ENCODE measurements at regions not wholly inside any gene's neighbourhood (a gene's known extent, or its start where the extent isn't known, plus 50 kb on each side); places are given as distances from the start of the nearest gene placed in this dataset.

GRCh38 chr2:153072077-153072476, 353.7 kb downstream of the ARL6IP6 start:
- POLR2A ChIA-PET = no interaction called here
- Histone ChIP-seq H3K9ac (ENCODE audit: insufficient read depth, low read depth, low read length) (no peak overlapping the region), H4K20me1 (ENCODE audit: insufficient read depth, low read length) (no peaks in the 10 kb centered on the region), H3K4me3 (replicated peaks in 1 of 3; ENCODE audit: insufficient read depth in 1 of 3, low read depth in 2 of 3, low read length in 3 of 3) (no peak overlapping the region), H3K4me2 (ENCODE audit: low read depth, low read length) (no peak overlapping the region), H3K27ac (ENCODE audit: extremely low read length, insufficient read depth, low read length) (no peak overlapping the region), H3K79me2 (ENCODE audit: insufficient read depth, low read length) (no peaks in the 10 kb centered on the region), H3K36me3 (replicated peaks in 1 of 2; ENCODE audit: control insufficient read depth in 1 of 2, insufficient read depth in 2 of 2, low read length in 2 of 2) (no peaks in the 10 kb centered on the region), H3K4me1 (ENCODE audit: insufficient read depth, low read length) (no peaks in the 10 kb centered on the region), H3K9me3 (ENCODE audit: low read length) (no peaks in the 10 kb centered on the region), H2AFZ (ENCODE audit: low read length) (no peak overlapping the region), H3K27me3 (ENCODE audit: control insufficient read depth in 1 of 2, insufficient read depth in 2 of 2, low read length in 2 of 2) (no peaks in the 10 kb centered on the region)
- no peak for ATAC-seq
- no peak for TF ChIP-seq POLR2A (IDR thresholded peaks at IDR 0.05; ENCODE audit: insufficient read depth in 1 of 2, low read depth in 2 of 2, low read length in 2 of 2)
- no peak for TF ChIP-seq ZNF777 (CRISPR knock-in tag; IDR thresholded peaks at IDR 0.05)
- TF ChIP-seq, protein P1, sequence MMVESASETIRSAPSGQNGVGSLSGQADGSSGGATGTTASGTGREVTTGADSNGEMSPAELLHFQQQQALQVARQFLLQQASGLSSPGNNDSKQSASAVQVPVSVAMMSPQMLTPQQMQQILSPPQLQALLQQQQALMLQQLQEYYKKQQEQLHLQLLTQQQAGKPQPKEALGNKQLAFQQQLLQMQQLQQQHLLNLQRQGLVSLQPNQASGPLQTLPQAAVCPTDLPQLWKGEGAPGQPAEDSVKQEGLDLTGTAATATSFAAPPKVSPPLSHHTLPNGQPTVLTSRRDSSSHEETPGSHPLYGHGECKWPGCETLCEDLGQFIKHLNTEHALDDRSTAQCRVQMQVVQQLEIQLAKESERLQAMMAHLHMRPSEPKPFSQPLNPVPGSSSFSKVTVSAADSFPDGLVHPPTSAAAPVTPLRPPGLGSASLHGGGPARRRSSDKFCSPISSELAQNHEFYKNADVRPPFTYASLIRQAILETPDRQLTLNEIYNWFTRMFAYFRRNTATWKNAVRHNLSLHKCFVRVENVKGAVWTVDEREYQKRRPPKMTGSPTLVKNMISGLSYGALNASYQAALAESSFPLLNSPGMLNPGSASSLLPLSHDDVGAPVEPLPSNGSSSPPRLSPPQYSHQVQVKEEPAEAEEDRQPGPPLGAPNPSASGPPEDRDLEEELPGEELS (CRISPR knock-in tag; IDR thresholded peaks at IDR 0.05) = no peak
- TF ChIP-seq ZNF280D (CRISPR knock-in tag; IDR thresholded peaks at IDR 0.05) = no peak
- no peak for TF ChIP-seq SNAPC2 (CRISPR knock-in tag; IDR thresholded peaks at IDR 0.05)
- TF ChIP-seq SKIL (CRISPR knock-in tag; IDR thresholded peaks at IDR 0.05; ENCODE audit: borderline replicate concordance) = no peak
- TF ChIP-seq KLF15 (CRISPR knock-in tag; IDR thresholded peaks at IDR 0.05; ENCODE audit: borderline replicate concordance) = no peak
- no peak for TF ChIP-seq RAD21 (CRISPR knock-in tag; IDR thresholded peaks at IDR 0.05)
- no TSS peak for BruUV-seq (replicated peaks)
- DNase-seq (ENCODE audit: low spot score) = no peak
- CTCF ChIA-PET (ENCODE audit: low intra/inter-chr PET ratio, low total read pairs) = no interaction called here
- in situ Hi-C loops (cut with HindIII; ENCODE audit: extremely low pct_ligation_motif_present, low pct_unique_long_range_greater_than_20kb) = no loop called here
- intact Hi-C loops (cut with micrococcal nuclease; ENCODE audit: unreplicated experiment) = no loop called here
- FAIRE-seq = no peak
- 28% methylated on average over 6 of the region's 6 CpGs for WGBS (ENCODE audit: low lambda C conversion rate)

All from HepG2 (cell line).